Keratinocyte (primary cell): ENCODE measurements at regions not wholly inside any gene's neighbourhood (a gene's known extent, or its start where the extent isn't known, plus 50 kb on each side); places are given as distances from the start of the nearest gene placed in this dataset.

Experiments
- DNase-seq: peaks from one replicate; pipeline ENCODE4 v3.0.0-alpha.2; 2011; ENCODE audit warnings: low read depth, missing footprints, low spot score
- FAIRE-seq: peaks from 2 replicates; lab custom pipeline; 2011; peaks lifted over from hg19 to GRCh38; lab: Jason Lieb, UNC
- H2AFZ ChIP-seq: 2 replicates; pipeline ENCODE4 v1.6.0; 2012; ENCODE audit warnings: low read length, control low read depth, inconsistent platforms; ENCODE audit not compliant: control insufficient read depth
- H3K27ac ChIP-seq: 2 replicates; pipeline ENCODE4 v1.5.1; 2011; ENCODE audit warnings: low read length; ENCODE audit not compliant: control insufficient read depth, insufficient read depth
- H3K27me3 ChIP-seq: 3 replicates; pipeline ENCODE4 v1.6.0; 2011; ENCODE audit warnings: low read length; ENCODE audit not compliant: control insufficient read depth, insufficient read depth; ENCODE audit errors: extremely low read depth
- H3K36me3 ChIP-seq, 2 experiments: 2 replicates in 1 of 2; 3 replicates in 1 of 2; pipeline ENCODE4 v1.5.1; 2011; ENCODE audit warnings: low read length in 2 of 2, mild to moderate bottlenecking in 1 of 2; ENCODE audit not compliant: control insufficient read depth in 2 of 2, insufficient read depth in 2 of 2; ENCODE audit errors: extremely low read depth in 1 of 2
- H3K4me1 ChIP-seq: 3 replicates; pipeline ENCODE4 v1.5.1; 2011; ENCODE audit warnings: low read length; ENCODE audit not compliant: control insufficient read depth, insufficient read depth; ENCODE audit errors: extremely low read depth
- H3K4me2 ChIP-seq: 3 replicates; pipeline ENCODE4 v1.6.0; 2011; ENCODE audit warnings: low read depth, low read length; ENCODE audit not compliant: control insufficient read depth, insufficient read depth; ENCODE audit errors: extremely low read depth
- H3K4me3 ChIP-seq, 3 experiments: fragments of 200-600 bp in 1 of 3; sonication (generic) in 1 of 3; 2 replicates in 2 of 3; 3 replicates in 1 of 3; pipeline ENCODE4 v1.5.1; 2011 to 2016; ENCODE audit warnings: low read length in 3 of 3, mild to moderate bottlenecking in 3 of 3, control low read depth in 2 of 3, inconsistent platforms in 1 of 3, low read depth in 1 of 3, mixed read lengths in 1 of 3, mixed run types in 1 of 3, moderate library complexity in 1 of 3; ENCODE audit not compliant: control insufficient read depth in 2 of 3, insufficient read depth in 2 of 3; ENCODE audit errors: extremely low read depth in 1 of 3
- H3K79me2 ChIP-seq: 2 replicates; pipeline ENCODE4 v1.6.0; 2012; ENCODE audit warnings: low read length; ENCODE audit not compliant: control insufficient read depth, insufficient read depth
- H3K9ac ChIP-seq: 3 replicates; pipeline ENCODE4 v1.6.0; 2011; ENCODE audit warnings: low read length; ENCODE audit not compliant: control insufficient read depth, insufficient read depth; ENCODE audit errors: extremely low read depth
- H3K9me1 ChIP-seq: 3 replicates; pipeline ENCODE4 v1.6.0; 2011; ENCODE audit warnings: low read length; ENCODE audit not compliant: control insufficient read depth, insufficient read depth; ENCODE audit errors: extremely low read depth
- H3K9me3 ChIP-seq: 2 replicates; pipeline ENCODE4 v1.5.1; 2012; ENCODE audit warnings: low read depth, low read length; ENCODE audit not compliant: control insufficient read depth
- H4K20me1 ChIP-seq: 3 replicates; pipeline ENCODE4 v1.6.0; 2011; ENCODE audit warnings: low read length; ENCODE audit not compliant: control insufficient read depth, insufficient read depth; ENCODE audit errors: extremely low read depth
- CTCF ChIP-seq, 3 experiments: IDR thresholded peaks in 1 of 3; conservative IDR thresholded peaks in 1 of 3; optimal IDR thresholded peaks in 1 of 3; 2 replicates in 2 of 3; 3 replicates in 1 of 3; pipeline versions ENCODE3 to v1.5.1; 2011; ENCODE audit warnings: low read length in 3 of 3, mild to moderate bottlenecking in 3 of 3, moderate library complexity in 2 of 3, control low read depth in 1 of 3, inconsistent platforms in 1 of 3; ENCODE audit not compliant: insufficient read depth in 2 of 3; ENCODE audit errors: extremely low read depth in 1 of 3
- EZH2 ChIP-seq: IDR thresholded peaks from one replicate; pipeline ENCODE4 v1.6.1; 2012; ENCODE audit warnings: inconsistent platforms, mild to moderate bottlenecking, low read length, moderate library complexity
- dilution Hi-C: fragments of 300-500 bp; cut with MboI; formaldehyde crosslinking; loops from one replicate; pipeline ENCODE4 v1.7.0; 2020; ENCODE audit warnings: low sequenced_read_pairs; ENCODE audit not compliant: extremely low pct_ligation_motif_present

- no peaks in the 10 kb centered on the region for H3K9me1 ChIP-seq
- no peak overlapping the region for H3K4me2 ChIP-seq
- H3K27me3 ChIP-seq: no peaks in the 10 kb centered on the region
- H3K36me3 ChIP-seq: no peaks in the 10 kb centered on the region
- H3K9me3 ChIP-seq: no peaks in the 10 kb centered on the region
- no peaks in the 10 kb centered on the region for H3K4me1 ChIP-seq
- H2AFZ ChIP-seq: no peak overlapping the region
- H3K4me3 ChIP-seq: no peak overlapping the region
- FAIRE-seq (no peak), DNase-seq (no peak)
- H3K9ac ChIP-seq: no peak overlapping the region
- TF ChIP-seq CTCF (optimal IDR thresholded peaks at IDR 0.05 in 1 of 3, IDR thresholded peaks at IDR 0.05 in 1 of 3, conservative IDR thresholded peaks at IDR 0.05 in 1 of 3; ENCODE audit: extremely low read depth in 1 of 3, insufficient read depth in 2 of 3, low read length in 3 of 3) (no peak), EZH2 (no peak)
- no peaks in the 10 kb centered on the region for H3K79me2 ChIP-seq
- no peak overlapping the region for H3K27ac ChIP-seq
- dilution Hi-C loops: no loop called here
- no peaks in the 10 kb centered on the region for H4K20me1 ChIP-seq
Measured at GRCh38 chr5:20536813-20537212, 548.8 kb upstream of the CDH18 start.

DNA sequence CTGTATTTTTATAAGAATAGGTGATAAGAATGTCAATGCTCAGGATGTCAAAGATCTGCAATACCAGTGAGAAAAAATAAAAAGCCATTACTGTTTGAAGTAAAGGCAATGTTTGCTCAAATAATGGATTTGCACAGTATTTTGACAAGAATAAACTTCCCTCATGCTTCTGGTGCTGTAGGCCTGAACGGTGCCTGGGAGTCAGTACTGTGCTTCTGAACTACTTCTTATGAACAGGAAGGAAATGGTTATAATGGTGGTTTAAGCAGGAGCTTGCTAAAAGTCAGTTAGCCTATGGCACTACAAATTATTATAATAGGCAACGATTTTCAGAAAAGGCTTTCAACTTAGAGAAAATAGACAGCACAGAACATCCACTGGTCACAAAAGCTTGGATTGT, 548.3 kb upstream of the CDH18 start:
- Histone ChIP-seq H3K9ac (no peak overlapping the region), H3K9me1 (no peaks in the 10 kb centered on the region), H3K4me3 (no peak overlapping the region), H3K27me3 (no peaks in the 10 kb centered on the region), H4K20me1 (no peaks in the 10 kb centered on the region), H3K9me3 (no peaks in the 10 kb centered on the region), H3K4me1 (no peaks in the 10 kb centered on the region), H3K36me3 (no peaks in the 10 kb centered on the region), H2AFZ (no peak overlapping the region), H3K27ac (no peak overlapping the region), H3K79me2 (no peaks in the 10 kb centered on the region), H3K4me2 (no peak overlapping the region)
- FAIRE-seq (no peak), DNase-seq (no peak)
- TF ChIP-seq EZH2 (no peak), CTCF (optimal IDR thresholded peaks at IDR 0.05 in 1 of 3, IDR thresholded peaks at IDR 0.05 in 1 of 3, conservative IDR thresholded peaks at IDR 0.05 in 1 of 3; ENCODE audit: extremely low read depth in 1 of 3, insufficient read depth in 2 of 3, low read length in 3 of 3) (no peak)
- dilution Hi-C loops: no loop called here
